Posterior cingulate gyrus (tissue), 11 donors: ENCODE measurements at regions not wholly inside any gene's neighbourhood (a gene's known extent, or its start where the extent isn't known, plus 50 kb on each side); places are given as distances from the start of the nearest gene placed in this dataset.
"Not testable (repeated sequence)": the region's sequence is repeated elsewhere in the genome, so short reads cannot be mapped to it uniquely, and the experiment has no call there.

Experiments
- DNase-seq, 10 donors: peaks; one replicate each; pipeline versions ENCODE4 v3.0.0 to v3.0.0-alpha.2; 2020 to 2021; ENCODE audit warnings: mixed read lengths in 3 of 10
- intact Hi-C: fragments of 100-400 bp; cut with DNase I; formaldehyde crosslinking; loops from one replicate; pipeline ENCODE4 v1.15.1; 2023

GRCh38 chr10:38209332-38209731 is 115.2 kb downstream of the ZNF37A start:
- intact Hi-C loops: no loop called here
- DNase-seq: no peak

- DNase-seq, intact Hi-C loops: not testable (repeated sequence)
Measured at GRCh38 chr10:38209748-38210147, 115.6 kb downstream of the ZNF37A start.

GRCh38 chr10:38212460-38212859 is 118.3 kb downstream of the ZNF37A start:
- intact Hi-C loops: no loop called here
- DNase-seq: no peak

- DNase-seq: no peak
- intact Hi-C loops: no loop called here
Measured at GRCh38 chr10:38226385-38226784, 132.2 kb downstream of the ZNF37A start.

- intact Hi-C loops: no loop called here
- DNase-seq: no peak
Measured at GRCh38 chr10:38228394-38228793, 134.3 kb downstream of the ZNF37A start.

GRCh38 chr10:38238479-38238878 is 144.3 kb downstream of the ZNF37A start:
- DNase-seq, intact Hi-C loops: not testable (repeated sequence)

- intact Hi-C loops, DNase-seq: not testable (repeated sequence)
Measured at GRCh38 chr10:38242061-38242649, 148.0 kb downstream of the ZNF37A start.

- DNase-seq, intact Hi-C loops: not testable (repeated sequence)
Measured at GRCh38 chr10:38248113-38248512, 154.0 kb downstream of the ZNF37A start.

GRCh38 chr10:38252551-38252950 is 158.4 kb downstream of the ZNF37A start:
- DNase-seq, intact Hi-C loops: not testable (repeated sequence)

- DNase-seq, intact Hi-C loops: not testable (repeated sequence)
Measured at GRCh38 chr10:38267555-38267954, 173.4 kb downstream of the ZNF37A start.

- DNase-seq, intact Hi-C loops: not testable (repeated sequence)
Measured at GRCh38 chr10:38271031-38271430, 176.9 kb downstream of the ZNF37A start.

- DNase-seq, intact Hi-C loops: not testable (repeated sequence)
Measured at GRCh38 chr10:38274879-38275278, 180.7 kb downstream of the ZNF37A start.

GRCh38 chr10:38292560-38292959 is 198.4 kb downstream of the ZNF37A start:
- intact Hi-C loops: not testable (repeated sequence)
- DNase-seq: peak in 1 of 10 donors; percentile 55

GRCh38 chr10:38310111-38310510 is 216.0 kb downstream of the ZNF37A start:
- DNase-seq, intact Hi-C loops: not testable (repeated sequence)

GRCh38 chr10:38315090-38315805 is 221.1 kb downstream of the ZNF37A start:
- DNase-seq, intact Hi-C loops: not testable (repeated sequence)

GRCh38 chr10:38321393-38321792 is 227.3 kb downstream of the ZNF37A start:
- intact Hi-C loops, DNase-seq: not testable (repeated sequence)

GRCh38 chr10:38330306-38330705 is 236.2 kb downstream of the ZNF37A start:
- DNase-seq, intact Hi-C loops: not testable (repeated sequence)

- DNase-seq, intact Hi-C loops: not testable (repeated sequence)
Measured at GRCh38 chr10:38331106-38331505, 237.0 kb downstream of the ZNF37A start.

- intact Hi-C loops: not testable (repeated sequence)
Measured at GRCh38 chr10:38333699-38334098, 239.6 kb downstream of the ZNF37A start.

GRCh38 chr10:38350645-38351044 is 256.5 kb downstream of the ZNF37A start:
- DNase-seq, intact Hi-C loops: not testable (repeated sequence)

More at GRCh38 chr10:38333699-38334098, 239.6 kb downstream of the ZNF37A start:
- not testable (repeated sequence) for DNase-seq

- intact Hi-C loops: not testable (repeated sequence)
Measured at GRCh38 chr10:38354410-38354809, 260.3 kb downstream of the ZNF37A start.

More at GRCh38 chr10:38354410-38354809, 260.3 kb downstream of the ZNF37A start:
- peak in 2 of 10 donors; percentile 58 to 67 for DNase-seq
